OCI-LY7 (cell line): ENCODE measurements at regions not wholly inside any gene's neighbourhood (a gene's known extent, or its start where the extent isn't known, plus 50 kb on each side); places are given as distances from the start of the nearest gene placed in this dataset.
A peak's percentile ranks its signal among the peaks of the same experiment; 100 is the strongest.

ENCODE experiments used
- BruUV-seq: library from RNA; stranded (reverse); fragments of 400-500 nt; replicated peaks from 2 replicates; lab custom pipeline; 2021; lab: Mats Ljungman, UMichigan
- CTCF ChIA-PET: fragments of 300-600 bp; sonication (Branson Sonifier 250); formaldehyde crosslinking; loops from one replicate; lab custom pipeline; 2022; ENCODE audit warnings: antibody characterized with exemption; ENCODE audit not compliant: unreplicated experiment; lab: Charles Lee
- POLR2A ChIA-PET: fragments of 300-600 bp; sonication (Branson Sonifier 250); formaldehyde crosslinking; loops from one replicate; lab custom pipeline; 2022; ENCODE audit warnings: antibody characterized with exemption; lab: Charles Lee
- DNase-seq: peaks from one replicate; pipeline ENCODE4 v3.0.0-alpha.2; 2015; ENCODE audit warnings: low spot score
- H2AFZ ChIP-seq: fragments of 200-600 bp; sonication (generic), shearing (Covaris generic); 2 replicates; pipeline ENCODE4 v1.6.1; 2014; ENCODE audit warnings: mild to moderate bottlenecking, antibody characterized with exemption, low read length, moderate library complexity
- H3K27ac ChIP-seq: fragments of 200-600 bp; sonication (generic); 2 replicates; pipeline ENCODE4 v1.5.1; 2014; ENCODE audit warnings: mixed run types, low read depth, mild to moderate bottlenecking, moderate library complexity, low read length, inconsistent platforms; ENCODE audit not compliant: poor library complexity, severe bottlenecking
- H3K36me3 ChIP-seq: fragments of 200-600 bp; sonication (generic); 2 replicates; pipeline ENCODE4 v1.6.1; 2014; ENCODE audit warnings: mild to moderate bottlenecking, antibody characterized with exemption, low read length, moderate library complexity, mixed read lengths; ENCODE audit not compliant: insufficient read depth
- H3K4me1 ChIP-seq: fragments of 200-600 bp; sonication (generic); 2 replicates; pipeline ENCODE4 v1.5.1; 2014; ENCODE audit warnings: mild to moderate bottlenecking, low read length; ENCODE audit not compliant: insufficient read depth, poor library complexity, severe bottlenecking
- H3K4me2 ChIP-seq: fragments of 200-600 bp; sonication (generic); 2 replicates; pipeline ENCODE4 v1.6.1; 2014; ENCODE audit warnings: mild to moderate bottlenecking, low read length
- H3K4me3 ChIP-seq: fragments of 200-600 bp; sonication (generic); 2 replicates; pipeline ENCODE4 v1.5.1; 2014; ENCODE audit warnings: mild to moderate bottlenecking, low read depth, low read length; ENCODE audit not compliant: poor library complexity, severe bottlenecking
- H3K79me2 ChIP-seq: fragments of 200-600 bp; sonication (generic); 2 replicates; pipeline ENCODE4 v1.6.1; 2016; ENCODE audit warnings: low read depth, mild to moderate bottlenecking, low read length, moderate library complexity, mixed read lengths; ENCODE audit not compliant: insufficient read depth
- H3K9me2 ChIP-seq: fragments of 200-600 bp; sonication (generic); 2 replicates; pipeline ENCODE4 v1.6.1; 2016; ENCODE audit warnings: mild to moderate bottlenecking, low read length, mixed read lengths; ENCODE audit not compliant: insufficient read depth
- H3K9me3 ChIP-seq: fragments of 200-600 bp; sonication (generic); 2 replicates; pipeline ENCODE4 v1.6.1; 2014; ENCODE audit warnings: mild to moderate bottlenecking, mixed run types, low read length, mixed read lengths
- H4K20me1 ChIP-seq: fragments of 200-600 bp; sonication (generic); 2 replicates; pipeline ENCODE4 v1.6.1; 2014; ENCODE audit warnings: mild to moderate bottlenecking, antibody characterized with exemption, low read length, moderate library complexity, mixed read lengths; ENCODE audit not compliant: insufficient read depth
- CTCF ChIP-seq: fragments of 200-600 bp; sonication (generic); conservative IDR thresholded peaks from 2 replicates; pipeline ENCODE4 v1.5.1; 2014; ENCODE audit warnings: mild to moderate bottlenecking, antibody characterized with exemption, low read length, moderate library complexity, mixed read lengths
- EZH2phosphoT487 ChIP-seq: fragments of 200-600 bp; sonication (generic); IDR thresholded peaks from 2 replicates; pipeline ENCODE4 v1.6.1; 2018; ENCODE audit warnings: low read depth, borderline replicate concordance, mild to moderate bottlenecking, mixed run types, antibody characterized with exemption, low read length, moderate library complexity, mixed read lengths
- intact Hi-C: fragments of 100-400 bp; cut with micrococcal nuclease; formaldehyde crosslinking; loops from one replicate; pipeline ENCODE4 v1.10.0; 2022; ENCODE audit not compliant: unreplicated experiment

DNA sequence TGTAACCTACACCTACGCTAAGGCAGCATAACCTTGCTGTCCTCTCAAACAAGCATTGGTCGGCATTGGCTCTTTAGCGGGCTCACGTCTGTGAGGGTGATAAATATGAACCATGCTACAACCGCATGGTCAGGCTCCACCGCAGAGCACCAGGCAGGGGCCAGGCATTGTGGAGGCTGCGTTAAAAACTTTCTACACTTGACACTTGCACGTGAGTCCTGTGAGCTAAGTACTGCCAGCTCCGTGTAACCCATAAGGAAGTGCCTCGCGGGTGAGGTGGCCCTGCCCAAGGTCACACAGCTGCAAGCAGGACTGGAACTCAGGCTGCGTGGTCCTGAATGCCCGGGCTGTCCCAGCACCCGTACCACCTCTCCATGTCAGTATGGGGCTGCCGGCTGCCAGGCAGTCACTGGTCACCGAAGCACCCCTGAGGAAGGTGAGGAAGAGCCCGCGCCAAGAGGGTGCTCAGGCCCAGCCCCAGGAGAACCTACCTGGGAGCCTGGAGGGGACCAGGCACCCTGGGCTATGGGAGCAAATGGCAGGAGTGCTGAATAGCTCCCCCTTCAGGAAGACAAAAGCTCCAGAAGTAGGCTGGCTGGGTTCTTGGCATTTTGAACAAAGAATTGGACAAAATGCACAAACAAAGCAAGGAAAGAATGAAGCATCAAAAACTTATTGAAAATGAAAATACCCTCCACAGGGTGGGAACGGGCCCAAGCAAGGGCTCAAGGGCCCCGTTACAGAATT, 271.1 kb upstream of the RAB6C start:
- Histone ChIP-seq H3K36me3 (no peaks in the 10 kb centered on the region), H3K4me1 (no peaks in the 10 kb centered on the region), H3K4me3 (no peak overlapping the region), H3K79me2 (no peaks in the 10 kb centered on the region), H3K4me2 (no peak overlapping the region), H3K9me2 (no peaks in the 10 kb centered on the region), H3K27ac (no peak overlapping the region), H2AFZ (no peak overlapping the region), H4K20me1 (no peaks in the 10 kb centered on the region), H3K9me3 (no peaks in the 10 kb centered on the region)
- BruUV-seq, result no TSS peak
- intact Hi-C loops, result no loop called here
- CTCF ChIA-PET, result no interaction called here
- TF ChIP-seq EZH2phosphoT487 (no peak), CTCF (peak; percentile 39)
- POLR2A ChIA-PET, result no interaction called here
- DNase-seq, result no peak

DNA sequence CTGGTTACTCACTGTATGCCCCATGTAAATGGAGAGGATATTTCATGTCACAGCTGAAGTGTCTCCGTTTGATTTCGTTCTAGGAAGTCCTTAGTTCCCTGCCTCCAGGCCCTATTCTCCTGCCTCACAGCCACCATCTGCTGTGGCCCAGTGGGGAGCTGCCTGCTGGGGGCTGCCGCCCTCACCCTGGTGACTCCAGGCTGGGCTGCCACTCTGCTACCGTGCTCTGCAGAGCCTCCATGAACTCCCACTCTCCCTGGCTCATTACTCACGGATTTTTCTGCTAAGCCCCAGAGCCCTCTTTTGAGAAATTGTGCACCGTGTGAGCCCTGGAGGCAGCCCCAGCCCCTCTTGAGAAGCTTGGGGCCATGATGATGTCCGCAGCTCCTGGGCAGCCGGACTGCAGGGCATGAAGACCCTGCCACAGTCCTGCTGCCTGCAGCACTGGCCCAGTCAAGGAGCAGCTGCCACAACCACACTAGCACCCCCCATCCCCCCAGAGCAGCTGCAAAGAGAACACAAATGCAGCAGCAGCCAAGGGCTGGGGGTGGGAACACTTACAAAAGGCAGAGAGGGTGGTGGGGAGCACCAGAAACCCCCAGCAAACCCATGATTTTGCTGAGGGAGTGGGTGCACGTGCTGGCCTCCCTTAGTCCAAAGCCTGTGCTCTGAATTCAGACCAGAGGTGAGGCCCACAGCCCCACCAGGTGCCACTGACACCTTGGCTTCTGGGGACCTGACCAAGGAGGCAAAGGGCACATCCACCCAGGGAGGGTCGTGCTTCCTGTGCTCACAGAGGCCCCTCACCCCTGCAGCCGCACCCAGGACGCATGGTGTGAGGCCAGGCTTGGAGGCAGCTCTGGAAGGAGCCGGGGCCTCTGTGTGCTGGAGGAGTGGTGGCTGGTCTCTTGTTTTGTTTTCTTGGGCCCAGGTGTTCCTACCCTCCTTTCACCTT, 270.2 kb upstream of the RAB6C start:
- ChIA-PET CTCF (no interaction called here), POLR2A (no interaction called here)
- Histone ChIP-seq H3K27ac (no peak overlapping the region), H3K4me3 (no peak overlapping the region), H2AFZ (no peak overlapping the region), H3K9me2 (no peaks in the 10 kb centered on the region), H3K4me1 (no peaks in the 10 kb centered on the region), H3K36me3 (no peaks in the 10 kb centered on the region), H3K9me3 (no peaks in the 10 kb centered on the region), H3K79me2 (no peaks in the 10 kb centered on the region), H3K4me2 (no peak overlapping the region), H4K20me1 (no peaks in the 10 kb centered on the region)
- no TSS peak for BruUV-seq
- DNase-seq, result no peak
- no peak for TF ChIP-seq EZH2phosphoT487
- no peak for TF ChIP-seq CTCF
- intact Hi-C loops, result no loop called here
